Panc1 (cell line): ENCODE measurements at regions not wholly inside any gene's neighbourhood (a gene's known extent, or its start where the extent isn't known, plus 50 kb on each side); places are given as distances from the start of the nearest gene placed in this dataset.

Experiments
- CTCF ChIP-seq: fragments of 450-650 bp; IDR thresholded peaks from 2 replicates; pipeline ENCODE4 v1.5.1; 2017; ENCODE audit warnings: mild to moderate bottlenecking
- REST ChIP-seq, 2 experiments: IDR thresholded peaks; 2 replicates each; pipeline ENCODE4 v1.6.1; 2011 to 2012; ENCODE audit warnings: low read depth in 2 of 2, control low read depth in 1 of 2, low read length in 1 of 2, mild to moderate bottlenecking in 1 of 2, moderate library complexity in 1 of 2; ENCODE audit not compliant: insufficient read depth in 1 of 2

- no peak for TF ChIP-seq CTCF
- TF ChIP-seq REST (IDR thresholded peaks at IDR 0.05; ENCODE audit: insufficient read depth in 1 of 2, low read depth in 2 of 2, low read length in 1 of 2): no peak
These were observed 318.1 kb upstream of the HS6ST1 start for GRCh38 chr2:128636802-128637147.
